Upper lobe of right lung (tissue), 1 donor: ENCODE measurements at regions not wholly inside any gene's neighbourhood (a gene's known extent, or its start where the extent isn't known, plus 50 kb on each side); places are given as distances from the start of the nearest gene placed in this dataset.

ENCODE experiments used
- ATAC-seq: fragments of 200-7000 bp; cut with Tn5 transposase; one replicate; pipeline ENCODE4 v1.9.1; 2020; ENCODE audit warnings: mild to moderate bottlenecking, moderate library complexity
- DNase-seq: peaks from one replicate; pipeline ENCODE4 v3.0.0-alpha.2; 2020
- H3K27ac ChIP-seq: fragments of 200-600 bp; one replicate; pipeline ENCODE4 v1.8.0; 2022
- H3K27me3 ChIP-seq: fragments of 200-600 bp; one replicate; pipeline ENCODE4 v1.8.0; 2022; ENCODE audit warnings: mild to moderate bottlenecking
- H3K36me3 ChIP-seq: fragments of 200-600 bp; one replicate; pipeline ENCODE4 v1.8.0; 2022
- H3K4me1 ChIP-seq: fragments of 200-600 bp; one replicate; pipeline ENCODE4 v1.8.0; 2022
- H3K4me3 ChIP-seq: fragments of 200-600 bp; one replicate; pipeline ENCODE4 v1.8.0; 2022; ENCODE audit warnings: mild to moderate bottlenecking
- H3K9me3 ChIP-seq: fragments of 200-600 bp; one replicate; pipeline ENCODE4 v1.8.0; 2022
- intact Hi-C: fragments of 100-400 bp; cut with DNase I; formaldehyde crosslinking; loops from one replicate; pipeline ENCODE4 v1.11.0; 2022
- TF ChIP-seq, protein P1 (sequence below): fragments of 200-600 bp; IDR thresholded peaks from one replicate; pipeline ENCODE4 v1.8.0; 2022; ENCODE audit warnings: antibody characterized with exemption
- donor health status: DM: no; HTN: yes; CAD: no; lungs with severe emphysema.

DNA sequence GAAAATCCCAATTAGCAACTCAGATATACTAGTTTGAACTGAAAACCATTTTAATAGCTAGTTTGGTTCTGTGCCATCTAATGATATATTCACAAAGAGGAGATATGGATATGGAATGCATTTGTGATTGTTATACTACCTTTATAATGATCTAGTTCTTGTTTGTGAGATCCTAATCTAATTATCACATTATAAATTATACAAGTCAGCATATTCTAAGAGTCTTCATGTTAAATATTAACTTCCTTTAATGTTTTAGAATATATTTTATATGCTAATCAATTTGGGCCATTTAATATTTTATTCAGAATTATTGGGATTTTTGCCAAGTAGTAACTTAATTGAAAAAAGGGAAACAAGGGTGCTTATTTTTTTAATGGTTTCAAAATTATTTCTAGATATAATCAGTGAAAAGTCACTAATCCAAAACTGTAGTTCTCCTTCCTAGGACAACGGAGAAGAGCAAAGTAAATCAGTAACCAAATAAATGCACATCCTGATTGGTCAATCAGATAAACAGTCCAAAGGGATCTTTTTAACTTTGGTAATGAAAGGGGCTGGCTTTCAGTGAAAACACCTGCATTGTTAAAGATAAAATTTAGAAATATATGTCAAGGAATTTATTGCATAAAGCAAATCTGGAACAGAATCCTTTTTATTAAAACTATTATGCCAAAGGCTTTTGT lies 173.9 kb upstream of the MEOX2 start:
- Histone ChIP-seq H3K4me1 (peaks cover 4% of the 10 kb centered on the region), H3K9me3 (no peaks in the 10 kb centered on the region), H3K27ac (no peak overlapping the region), H3K27me3 (no peaks in the 10 kb centered on the region), H3K4me3 (no peak overlapping the region), H3K36me3 (no peaks in the 10 kb centered on the region)
- no peak for ATAC-seq
- intact Hi-C loops, result no loop called here
- TF ChIP-seq, protein P1, sequence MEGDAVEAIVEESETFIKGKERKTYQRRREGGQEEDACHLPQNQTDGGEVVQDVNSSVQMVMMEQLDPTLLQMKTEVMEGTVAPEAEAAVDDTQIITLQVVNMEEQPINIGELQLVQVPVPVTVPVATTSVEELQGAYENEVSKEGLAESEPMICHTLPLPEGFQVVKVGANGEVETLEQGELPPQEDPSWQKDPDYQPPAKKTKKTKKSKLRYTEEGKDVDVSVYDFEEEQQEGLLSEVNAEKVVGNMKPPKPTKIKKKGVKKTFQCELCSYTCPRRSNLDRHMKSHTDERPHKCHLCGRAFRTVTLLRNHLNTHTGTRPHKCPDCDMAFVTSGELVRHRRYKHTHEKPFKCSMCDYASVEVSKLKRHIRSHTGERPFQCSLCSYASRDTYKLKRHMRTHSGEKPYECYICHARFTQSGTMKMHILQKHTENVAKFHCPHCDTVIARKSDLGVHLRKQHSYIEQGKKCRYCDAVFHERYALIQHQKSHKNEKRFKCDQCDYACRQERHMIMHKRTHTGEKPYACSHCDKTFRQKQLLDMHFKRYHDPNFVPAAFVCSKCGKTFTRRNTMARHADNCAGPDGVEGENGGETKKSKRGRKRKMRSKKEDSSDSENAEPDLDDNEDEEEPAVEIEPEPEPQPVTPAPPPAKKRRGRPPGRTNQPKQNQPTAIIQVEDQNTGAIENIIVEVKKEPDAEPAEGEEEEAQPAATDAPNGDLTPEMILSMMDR, result no peak
- no peak for DNase-seq

GRCh38 chr7:15857026-15857425 lies 170.5 kb upstream of the MEOX2 start:
- TF ChIP-seq, protein P1, result no peak
- H3K36me3 ChIP-seq, result no peaks in the 10 kb centered on the region
- H3K27ac ChIP-seq, result no peak overlapping the region
- no peak overlapping the region for H3K4me3 ChIP-seq
- H3K9me3 ChIP-seq, result no peaks in the 10 kb centered on the region
- H3K27me3 ChIP-seq, result no peaks in the 10 kb centered on the region
- intact Hi-C loops, result no loop called here
- ATAC-seq (no peak), DNase-seq (no peak)
- peaks cover 6% of the 10 kb centered on the region for H3K4me1 ChIP-seq

DNA sequence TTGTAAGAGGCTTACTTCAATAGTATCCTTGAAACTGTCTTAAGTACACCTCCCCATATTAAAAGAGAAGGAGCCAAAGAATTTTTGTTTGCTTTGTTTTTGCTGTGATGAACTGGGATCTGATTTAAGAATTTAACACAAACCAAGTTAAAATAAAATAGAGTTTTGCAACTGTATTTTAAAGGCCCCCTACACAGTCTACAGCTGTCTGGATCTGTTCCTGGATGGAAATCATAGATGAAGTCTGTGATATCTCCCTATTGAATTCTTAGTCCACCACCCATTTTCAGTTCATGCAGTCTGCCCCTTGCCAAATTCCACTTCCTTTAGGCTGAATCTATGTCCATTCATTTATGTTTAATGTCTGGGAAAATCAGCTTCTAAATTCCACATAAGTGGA lies 169.8 kb upstream of the MEOX2 start:
- H3K36me3 ChIP-seq, result no peaks in the 10 kb centered on the region
- intact Hi-C loops, result no loop called here
- no peak overlapping the region for H3K27ac ChIP-seq
- H3K4me3 ChIP-seq, result no peak overlapping the region
- H3K9me3 ChIP-seq, result no peaks in the 10 kb centered on the region
- ATAC-seq, result no peak
- no peaks in the 10 kb centered on the region for H3K27me3 ChIP-seq
- peaks cover 4% of the 10 kb centered on the region for H3K4me1 ChIP-seq
- DNase-seq, result no peak
- TF ChIP-seq, protein P1, result no peak

DNA sequence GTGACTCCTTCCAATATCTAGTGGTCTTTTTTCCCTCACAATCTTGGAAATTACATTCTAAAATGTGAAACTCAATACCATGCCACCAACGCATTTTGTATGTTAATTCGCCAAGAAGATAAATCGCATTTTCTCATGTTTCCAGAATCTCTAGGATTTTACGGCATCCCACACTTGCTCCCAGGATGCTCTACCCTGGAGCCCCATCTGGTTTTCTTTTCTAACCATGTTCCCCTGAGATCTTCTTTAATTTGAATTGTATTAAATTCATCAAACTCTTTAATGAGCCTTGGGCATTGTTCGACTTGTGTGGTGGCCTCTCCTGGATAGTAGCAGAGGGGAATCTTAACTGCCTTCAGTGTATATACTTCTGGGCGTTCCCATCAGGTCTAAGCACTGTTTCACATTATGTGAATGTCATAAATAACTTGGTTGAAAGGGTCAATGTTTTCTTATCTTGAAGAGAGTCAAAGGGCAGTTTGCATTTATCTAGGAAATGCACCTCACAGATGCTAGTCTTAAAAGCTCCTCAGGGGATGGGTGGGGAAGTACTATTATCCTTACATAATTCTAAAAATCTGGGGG lies 169.1 kb upstream of the MEOX2 start:
- H3K4me1 ChIP-seq, result peaks cover 4% of the 10 kb centered on the region
- no peaks in the 10 kb centered on the region for H3K27me3 ChIP-seq
- ATAC-seq, result no peak
- intact Hi-C loops, result no loop called here
- H3K27ac ChIP-seq, result no peak overlapping the region
- H3K4me3 ChIP-seq, result no peak overlapping the region
- TF ChIP-seq, protein P1, result no peak
- no peak for DNase-seq
- H3K36me3 ChIP-seq, result no peaks in the 10 kb centered on the region
- H3K9me3 ChIP-seq, result no peaks in the 10 kb centered on the region

GRCh38 chr7:15854841-15855524 lies 168.5 kb upstream of the MEOX2 start:
- TF ChIP-seq, protein P1, result no peak
- Histone ChIP-seq H3K27me3 (no peaks in the 10 kb centered on the region), H3K27ac (no peak overlapping the region), H3K9me3 (no peaks in the 10 kb centered on the region), H3K4me1 (peaks cover 4% of the 10 kb centered on the region), H3K36me3 (no peaks in the 10 kb centered on the region), H3K4me3 (no peak overlapping the region)
- ATAC-seq (peak; percentile 53), DNase-seq (no peak)
- intact Hi-C loops, result no loop called here
